B cell (primary cell): ENCODE measurements at regions not wholly inside any gene's neighbourhood (a gene's known extent, or its start where the extent isn't known, plus 50 kb on each side); places are given as distances from the start of the nearest gene placed in this dataset.

Experiments
- ATAC-seq: fragments of 200-7000 bp; cut with Tn5 transposase; one replicate; pipeline ENCODE4 v1.10.0; 2021; ENCODE audit warnings: low read depth, mild to moderate bottlenecking, moderate number of reproducible peaks, moderate library complexity
- CTCF ChIA-PET: fragments of 350-600 bp; sonication (Branson Sonifier 250); formaldehyde crosslinking; loops from one replicate; lab custom pipeline; 2021; ENCODE audit warnings: antibody characterized with exemption, inconsistent platforms; lab: Charles Lee
- POLR2A ChIA-PET: fragments of 350-600 bp; sonication (Branson Sonifier 250); formaldehyde crosslinking; loops from one replicate; lab custom pipeline; 2021; ENCODE audit warnings: antibody characterized with exemption; lab: Charles Lee
- DNase-seq: peaks from one replicate; pipeline ENCODE4 v3.0.0; 2013
- H2AFZ ChIP-seq: 2 replicates; pipeline ENCODE4 v1.6.1; 2012; ENCODE audit warnings: mild to moderate bottlenecking, low read depth, low read length; ENCODE audit not compliant: insufficient read depth, poor library complexity, severe bottlenecking
- H3K27ac ChIP-seq, 2 donors: 1 replicate in 1 of 2; 2 replicates in 1 of 2; pipeline ENCODE4 v1.5.1; 2012 to 2013; ENCODE audit warnings: low read length in 2 of 2, mild to moderate bottlenecking in 2 of 2, moderate library complexity in 1 of 2
- H3K27me3 ChIP-seq, 4 experiments: fragments of 200-600 bp in 1 of 4; sonication (generic) in 1 of 4; replicated peaks in 1 of 4; 1 replicate in 2 of 4; 2 replicates in 2 of 4; pipeline versions ENCODE4 v1.6.1 to v1.7.0; 2013 to 2016; ENCODE audit warnings: low read length in 3 of 4, mild to moderate bottlenecking in 2 of 4, mixed read lengths in 1 of 4, moderate library complexity in 1 of 4; ENCODE audit not compliant: insufficient read depth in 4 of 4, control insufficient read depth in 3 of 4; ENCODE audit errors: control extremely low read depth in 1 of 4
- H3K36me3 ChIP-seq, 2 experiments: replicated peaks in 1 of 2; 1 replicate in 1 of 2; 2 replicates in 1 of 2; pipeline versions ENCODE4 v1.6.1 to v1.7.1; 2013; ENCODE audit warnings: low read length in 1 of 2; ENCODE audit not compliant: insufficient read depth in 2 of 2, control insufficient read depth in 1 of 2; ENCODE audit errors: control extremely low read depth in 1 of 2, extremely low read depth in 1 of 2
- H3K4me1 ChIP-seq, 2 donors: fragments of 200-600 bp in 1 of 2; sonication (generic) in 1 of 2; 1 replicate in 1 of 2; 2 replicates in 1 of 2; pipeline versions ENCODE4 v1.5.1 to v1.6.1; 2013 to 2017; ENCODE audit warnings: low read length in 2 of 2; ENCODE audit not compliant: control insufficient read depth in 2 of 2, insufficient read depth in 2 of 2
- H3K4me2 ChIP-seq: replicated peaks from 2 replicates; pipeline ENCODE3; 2012; ENCODE audit warnings: mild to moderate bottlenecking, low read depth, low read length; ENCODE audit not compliant: poor library complexity, severe bottlenecking
- H3K4me3 ChIP-seq, 5 experiments: fragments of 200-600 bp in 1 of 5; sonication (generic) in 1 of 5; 1 replicate in 3 of 5; 2 replicates in 2 of 5; pipeline versions ENCODE4 v1.5.1 to v1.7.0; 2011 to 2016; ENCODE audit warnings: low read length in 4 of 5, mild to moderate bottlenecking in 4 of 5, low read depth in 2 of 5, control low read depth in 1 of 5, moderate library complexity in 1 of 5; ENCODE audit not compliant: insufficient read depth in 1 of 5; ENCODE audit errors: control extremely low read depth in 1 of 5, extremely low read depth in 1 of 5
- H3K79me2 ChIP-seq: fragments of 200-600 bp; sonication (generic); one replicate; pipeline ENCODE4 v1.6.0; 2016; ENCODE audit warnings: low read length; ENCODE audit not compliant: control insufficient read depth, insufficient read depth
- H3K9ac ChIP-seq: fragments of 200-600 bp; sonication (generic); 2 replicates; pipeline ENCODE4 v1.6.1; 2017; ENCODE audit warnings: mild to moderate bottlenecking, low read length, moderate library complexity
- H3K9me3 ChIP-seq, 3 donors: one replicate each; pipeline versions ENCODE4 v1.6.1 to v1.7.1; 2013; ENCODE audit warnings: low read length in 2 of 3; ENCODE audit not compliant: control insufficient read depth in 2 of 3, insufficient read depth in 1 of 3; ENCODE audit errors: control extremely low read depth in 1 of 3
- H4K20me1 ChIP-seq: 2 replicates; pipeline ENCODE4 v1.6.0; 2012; ENCODE audit warnings: mild to moderate bottlenecking, low read length; ENCODE audit not compliant: insufficient read depth, control insufficient read depth, poor library complexity, severe bottlenecking
- H3K27ac Mint-ChIP-seq: one replicate; pipeline ENCODE4 v1.8.0; 2021; ENCODE audit warnings: mixed read lengths
- H3K27me3 Mint-ChIP-seq: one replicate; pipeline ENCODE4 v1.8.0; 2021; ENCODE audit warnings: mixed read lengths
- H3K4me1 Mint-ChIP-seq: one replicate; pipeline ENCODE4 v1.8.0; 2021; ENCODE audit warnings: mixed read lengths
- H3K4me3 Mint-ChIP-seq: one replicate; pipeline ENCODE4 v1.8.0; 2021; ENCODE audit warnings: mixed read lengths
- H3K9me3 Mint-ChIP-seq: one replicate; pipeline ENCODE4 v1.8.0; 2022; ENCODE audit warnings: mixed read lengths; ENCODE audit not compliant: insufficient read depth
- EZH2 ChIP-seq: IDR thresholded peaks from 2 replicates; pipeline ENCODE4 v1.6.1; 2012; ENCODE audit warnings: borderline replicate concordance, low read depth, mild to moderate bottlenecking, moderate library complexity, low read length; ENCODE audit not compliant: insufficient read depth, poor library complexity, severe bottlenecking
- WGBS: methylation state at CpG from one replicate; pipeline ENCODE4 v1.1.5; 2013; ENCODE audit warnings: missing lambda C conversion rate; ENCODE audit not compliant: insufficient coverage; 5-methylcytosine and 5-hydroxymethylcytosine counted together
- intact Hi-C: fragments of 100-400 bp; cut with micrococcal nuclease; formaldehyde crosslinking; loops from one replicate; pipeline ENCODE4 v1.10.0; 2022
- TF ChIP-seq, protein P1 (sequence below): fragments of 200-600 bp; IDR thresholded peaks from one replicate; pipeline ENCODE4 v1.8.0; 2022; ENCODE audit warnings: antibody characterized with exemption, mild to moderate bottlenecking

DNA sequence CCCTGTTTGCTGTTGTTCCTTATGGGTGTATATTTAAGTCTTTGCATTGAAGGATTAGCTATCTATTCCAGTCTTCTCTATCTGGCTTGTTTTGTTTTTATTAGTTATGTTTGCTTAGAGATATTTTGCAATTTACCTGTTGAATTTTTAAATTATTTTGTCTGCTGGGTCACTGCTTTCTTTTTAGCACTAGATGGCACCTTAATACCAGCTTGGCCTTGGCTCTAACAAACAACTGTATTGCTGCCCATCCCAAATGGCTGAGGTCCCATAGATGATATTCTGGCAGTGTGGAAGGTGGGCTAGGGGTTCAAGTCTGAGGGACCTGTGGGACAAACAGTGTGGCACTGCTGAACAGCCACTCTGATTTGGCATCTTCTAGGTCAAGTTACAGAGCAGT is 144.0 kb upstream of the FBXO33 start:
- H3K4me3 ChIP-seq, result no peak overlapping the region
- Mint-ChIP-seq H3K4me3 (no peak overlapping the region), H3K27ac (no peak overlapping the region), H3K4me1 (no peaks in the 10 kb centered on the region), H3K27me3 (no peaks in the 10 kb centered on the region), H3K9me3 (peaks cover 3% of the 10 kb centered on the region)
- TF ChIP-seq EZH2, result no peak
- TF ChIP-seq, protein P1, sequence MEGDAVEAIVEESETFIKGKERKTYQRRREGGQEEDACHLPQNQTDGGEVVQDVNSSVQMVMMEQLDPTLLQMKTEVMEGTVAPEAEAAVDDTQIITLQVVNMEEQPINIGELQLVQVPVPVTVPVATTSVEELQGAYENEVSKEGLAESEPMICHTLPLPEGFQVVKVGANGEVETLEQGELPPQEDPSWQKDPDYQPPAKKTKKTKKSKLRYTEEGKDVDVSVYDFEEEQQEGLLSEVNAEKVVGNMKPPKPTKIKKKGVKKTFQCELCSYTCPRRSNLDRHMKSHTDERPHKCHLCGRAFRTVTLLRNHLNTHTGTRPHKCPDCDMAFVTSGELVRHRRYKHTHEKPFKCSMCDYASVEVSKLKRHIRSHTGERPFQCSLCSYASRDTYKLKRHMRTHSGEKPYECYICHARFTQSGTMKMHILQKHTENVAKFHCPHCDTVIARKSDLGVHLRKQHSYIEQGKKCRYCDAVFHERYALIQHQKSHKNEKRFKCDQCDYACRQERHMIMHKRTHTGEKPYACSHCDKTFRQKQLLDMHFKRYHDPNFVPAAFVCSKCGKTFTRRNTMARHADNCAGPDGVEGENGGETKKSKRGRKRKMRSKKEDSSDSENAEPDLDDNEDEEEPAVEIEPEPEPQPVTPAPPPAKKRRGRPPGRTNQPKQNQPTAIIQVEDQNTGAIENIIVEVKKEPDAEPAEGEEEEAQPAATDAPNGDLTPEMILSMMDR, result no peak
- no peaks in the 10 kb centered on the region for H3K79me2 ChIP-seq
- no peaks in the 10 kb centered on the region for H4K20me1 ChIP-seq
- no peak overlapping the region for H3K4me2 ChIP-seq
- POLR2A ChIA-PET, result no interaction called here
- peaks cover 0 to 14% (median 4%) of the 10 kb centered on the region in 3 donors for H3K9me3 ChIP-seq
- no peak overlapping the region for H2AFZ ChIP-seq
- ATAC-seq (no peak), DNase-seq (no peak)
- intact Hi-C loops, result no loop called here
- no peak overlapping the region for H3K27ac ChIP-seq
- no peaks in the 10 kb centered on the region for H3K36me3 ChIP-seq
- H3K9ac ChIP-seq, result no peak overlapping the region
- no peaks in the 10 kb centered on the region for H3K4me1 ChIP-seq
- CTCF ChIA-PET, result no interaction called here
- no peaks in the 10 kb centered on the region for H3K27me3 ChIP-seq

DNA sequence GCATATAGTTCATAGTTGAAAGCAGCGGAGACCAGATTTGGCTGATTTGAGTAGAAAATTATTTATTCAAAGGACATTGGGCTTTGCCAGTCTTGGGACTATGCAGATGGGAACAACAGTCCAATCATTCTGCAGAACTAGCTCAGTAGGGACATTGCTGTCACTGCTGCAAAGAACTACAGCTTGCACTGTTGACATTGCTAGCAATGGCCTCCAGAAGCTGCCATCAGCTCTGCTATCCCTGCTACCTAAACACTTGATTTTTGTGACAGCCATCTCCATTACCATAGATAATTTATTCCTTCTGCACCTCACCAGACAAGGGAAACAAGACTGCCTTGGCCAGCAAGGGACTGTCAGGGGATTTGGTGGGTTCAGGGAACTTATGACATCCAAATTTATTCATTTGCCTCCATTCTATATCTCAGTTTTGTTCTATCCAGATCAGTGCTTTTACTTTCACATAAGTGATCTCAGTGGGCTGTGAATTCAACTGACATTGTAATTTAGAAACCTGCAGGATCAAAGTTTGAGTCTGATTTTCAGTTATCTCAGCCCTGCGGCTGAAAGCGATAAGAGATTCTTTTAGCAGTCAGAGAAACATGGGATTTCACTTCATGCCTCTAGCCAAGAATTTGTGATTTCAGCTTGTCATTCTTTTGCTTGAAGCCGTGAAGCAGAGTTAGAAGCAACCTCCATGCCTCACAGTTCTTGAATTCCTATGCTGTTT is 136.7 kb upstream of the FBXO33 start:
- no peaks in the 10 kb centered on the region for H3K4me1 Mint-ChIP-seq
- POLR2A ChIA-PET, result no interaction called here

More for the DNA sequence above, 136.7 kb upstream of the FBXO33 start:
- intact Hi-C loops, result no loop called here
- peaks cover 0 to 9% (median 0%) of the 10 kb centered on the region in 3 donors for H3K9me3 ChIP-seq
- H3K27me3 ChIP-seq, result no peaks in the 10 kb centered on the region
- H3K4me3 ChIP-seq, result no peak overlapping the region
- H3K27ac ChIP-seq, result no peak overlapping the region
- H3K9me3 Mint-ChIP-seq, result peaks cover 2% of the 10 kb centered on the region
- H3K79me2 ChIP-seq, result no peaks in the 10 kb centered on the region
- no peaks in the 10 kb centered on the region for H4K20me1 ChIP-seq
- WGBS, result 79% methylated on average over 3 of the region's 4 CpGs
- no peak for DNase-seq
- CTCF ChIA-PET, result no interaction called here
- ATAC-seq, result no peak
- no peaks in the 10 kb centered on the region for H3K4me1 ChIP-seq
- no peak overlapping the region for H3K4me3 Mint-ChIP-seq
- H3K4me2 ChIP-seq, result no peak overlapping the region
- H3K27me3 Mint-ChIP-seq, result no peaks in the 10 kb centered on the region
- H3K36me3 ChIP-seq, result no peaks in the 10 kb centered on the region
- H3K27ac Mint-ChIP-seq, result no peak overlapping the region
- no peak for TF ChIP-seq EZH2
- TF ChIP-seq, protein P1, result no peak
- H3K9ac ChIP-seq, result no peak overlapping the region
- no peak overlapping the region for H2AFZ ChIP-seq
